ENCODE measurements at regions not wholly inside any gene's neighbourhood (a gene's known extent, or its start where the extent isn't known, plus 50 kb on each side); places are given as distances from the start of the nearest gene placed in this dataset.

DNA sequence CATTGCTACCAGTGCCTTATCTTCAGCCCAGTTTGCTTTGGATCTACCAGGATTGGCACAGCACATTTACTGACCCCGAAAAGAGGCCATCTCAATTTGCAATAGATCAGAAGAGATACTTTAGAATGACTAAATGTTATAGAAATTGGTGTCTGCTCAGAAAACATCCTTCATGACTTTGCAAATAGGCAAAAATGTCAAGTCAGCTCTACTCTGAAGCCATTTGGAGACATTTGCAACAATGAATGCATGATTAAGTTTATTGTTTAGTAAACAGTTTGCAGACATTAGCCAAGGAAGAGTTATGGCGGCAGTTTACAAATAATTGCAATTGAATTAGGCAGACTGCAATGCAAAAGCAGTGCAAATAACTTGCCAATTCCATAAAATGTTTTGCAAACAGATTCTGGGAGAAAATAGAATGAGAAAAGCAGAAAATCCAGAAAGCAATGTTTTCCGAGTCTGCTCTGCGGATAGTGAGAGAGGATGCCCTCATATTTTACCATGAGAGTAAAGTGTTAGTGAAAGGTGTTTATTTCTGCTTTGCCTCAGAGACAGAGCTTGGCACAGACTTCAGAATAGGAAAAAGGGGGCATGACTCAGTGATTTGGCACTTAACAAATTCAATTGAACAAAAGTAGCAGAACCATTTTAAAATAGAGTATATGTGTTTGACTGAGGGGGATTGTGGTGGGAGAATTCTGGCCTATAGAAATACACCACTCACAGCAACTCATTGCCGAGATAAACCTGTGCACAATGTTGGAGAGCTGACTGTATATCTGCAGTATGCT, 334.9 kb upstream of the NR2F2 start:
- Histone ChIP-seq H3K9me1 (ENCODE audit: control insufficient read depth, extremely low read depth, insufficient read depth, low read length) (no peaks in the 10 kb centered on the region), H3K27ac (ENCODE audit: control insufficient read depth, insufficient read depth, low read length) (no peak overlapping the region), H3K27me3 (ENCODE audit: control insufficient read depth, extremely low read depth, insufficient read depth, low read length) (no peaks in the 10 kb centered on the region), H2AFZ (ENCODE audit: control insufficient read depth, low read length) (no peak overlapping the region), H3K4me3 (ENCODE audit: control insufficient read depth in 2 of 3, extremely low read depth in 1 of 3, insufficient read depth in 2 of 3, low read depth in 1 of 3, low read length in 3 of 3) (no peak overlapping the region), H3K9me3 (ENCODE audit: control insufficient read depth, low read depth, low read length) (no peaks in the 10 kb centered on the region), H3K36me3 (ENCODE audit: control insufficient read depth in 2 of 2, extremely low read depth in 1 of 2, insufficient read depth in 2 of 2, low read length in 2 of 2) (no peaks in the 10 kb centered on the region), H3K4me1 (ENCODE audit: control insufficient read depth, extremely low read depth, insufficient read depth, low read length) (peaks cover 4% of the 10 kb centered on the region), H3K4me2 (ENCODE audit: control insufficient read depth, extremely low read depth, insufficient read depth, low read depth, low read length) (no peak overlapping the region), H3K79me2 (ENCODE audit: control insufficient read depth, insufficient read depth, low read length) (no peaks in the 10 kb centered on the region), H4K20me1 (ENCODE audit: control insufficient read depth, extremely low read depth, insufficient read depth, low read length) (no peaks in the 10 kb centered on the region), H3K9ac (ENCODE audit: control insufficient read depth, extremely low read depth, insufficient read depth, low read length) (no peak overlapping the region)
- dilution Hi-C loops (cut with MboI; ENCODE audit: extremely low pct_ligation_motif_present, low sequenced_read_pairs): no loop called here
- no peak for TF ChIP-seq EZH2 (IDR thresholded peaks at IDR 0.05; ENCODE audit: low read length)
- TF ChIP-seq, protein P1, sequence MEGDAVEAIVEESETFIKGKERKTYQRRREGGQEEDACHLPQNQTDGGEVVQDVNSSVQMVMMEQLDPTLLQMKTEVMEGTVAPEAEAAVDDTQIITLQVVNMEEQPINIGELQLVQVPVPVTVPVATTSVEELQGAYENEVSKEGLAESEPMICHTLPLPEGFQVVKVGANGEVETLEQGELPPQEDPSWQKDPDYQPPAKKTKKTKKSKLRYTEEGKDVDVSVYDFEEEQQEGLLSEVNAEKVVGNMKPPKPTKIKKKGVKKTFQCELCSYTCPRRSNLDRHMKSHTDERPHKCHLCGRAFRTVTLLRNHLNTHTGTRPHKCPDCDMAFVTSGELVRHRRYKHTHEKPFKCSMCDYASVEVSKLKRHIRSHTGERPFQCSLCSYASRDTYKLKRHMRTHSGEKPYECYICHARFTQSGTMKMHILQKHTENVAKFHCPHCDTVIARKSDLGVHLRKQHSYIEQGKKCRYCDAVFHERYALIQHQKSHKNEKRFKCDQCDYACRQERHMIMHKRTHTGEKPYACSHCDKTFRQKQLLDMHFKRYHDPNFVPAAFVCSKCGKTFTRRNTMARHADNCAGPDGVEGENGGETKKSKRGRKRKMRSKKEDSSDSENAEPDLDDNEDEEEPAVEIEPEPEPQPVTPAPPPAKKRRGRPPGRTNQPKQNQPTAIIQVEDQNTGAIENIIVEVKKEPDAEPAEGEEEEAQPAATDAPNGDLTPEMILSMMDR (optimal IDR thresholded peaks at IDR 0.05 in 1 of 3, IDR thresholded peaks at IDR 0.05 in 1 of 3, conservative IDR thresholded peaks at IDR 0.05 in 1 of 3; ENCODE audit: extremely low read depth in 1 of 3, insufficient read depth in 2 of 3, low read length in 3 of 3): no peak
- FAIRE-seq: no peak
- no peak for DNase-seq (ENCODE audit: low read depth, low spot score)

DNA sequence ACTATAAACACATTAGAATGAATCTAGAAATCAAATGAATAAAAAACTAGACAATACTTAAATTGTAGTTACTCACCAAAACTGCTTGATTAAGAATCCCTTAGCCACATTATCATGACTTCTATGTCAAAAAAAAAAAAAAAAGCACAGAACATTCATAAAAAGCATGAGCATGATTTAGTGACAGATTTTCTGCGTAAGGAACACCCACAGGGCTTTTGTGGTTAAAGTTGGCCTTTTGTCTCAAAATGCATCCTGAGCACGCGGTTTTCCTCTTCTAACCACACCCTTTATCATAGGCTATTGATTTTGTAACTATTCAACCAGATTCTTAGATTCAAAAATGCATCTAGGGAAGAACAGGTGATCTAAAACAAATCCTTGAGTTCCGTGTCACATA, 334.0 kb upstream of the NR2F2 start:
- DNase-seq (ENCODE audit: low read depth, low spot score) (no peak), FAIRE-seq (no peak)
- dilution Hi-C loops (cut with MboI; ENCODE audit: extremely low pct_ligation_motif_present, low sequenced_read_pairs): no loop called here
- Histone ChIP-seq H3K36me3 (ENCODE audit: control insufficient read depth in 2 of 2, extremely low read depth in 1 of 2, insufficient read depth in 2 of 2, low read length in 2 of 2) (no peaks in the 10 kb centered on the region), H3K79me2 (ENCODE audit: control insufficient read depth, insufficient read depth, low read length) (no peaks in the 10 kb centered on the region), H3K9me3 (ENCODE audit: control insufficient read depth, low read depth, low read length) (no peaks in the 10 kb centered on the region), H3K9ac (ENCODE audit: control insufficient read depth, extremely low read depth, insufficient read depth, low read length) (no peak overlapping the region), H3K9me1 (ENCODE audit: control insufficient read depth, extremely low read depth, insufficient read depth, low read length) (no peaks in the 10 kb centered on the region), H3K4me2 (ENCODE audit: control insufficient read depth, extremely low read depth, insufficient read depth, low read depth, low read length) (no peak overlapping the region), H3K4me1 (ENCODE audit: control insufficient read depth, extremely low read depth, insufficient read depth, low read length) (peaks cover 4% of the 10 kb centered on the region), H3K27me3 (ENCODE audit: control insufficient read depth, extremely low read depth, insufficient read depth, low read length) (no peaks in the 10 kb centered on the region), H3K4me3 (ENCODE audit: control insufficient read depth in 2 of 3, extremely low read depth in 1 of 3, insufficient read depth in 2 of 3, low read depth in 1 of 3, low read length in 3 of 3) (no peak overlapping the region), H3K27ac (ENCODE audit: control insufficient read depth, insufficient read depth, low read length) (no peak overlapping the region), H2AFZ (ENCODE audit: control insufficient read depth, low read length) (no peak overlapping the region), H4K20me1 (ENCODE audit: control insufficient read depth, extremely low read depth, insufficient read depth, low read length) (no peaks in the 10 kb centered on the region)
- no peak for TF ChIP-seq EZH2 (IDR thresholded peaks at IDR 0.05; ENCODE audit: low read length)
- TF ChIP-seq, protein P1 (optimal IDR thresholded peaks at IDR 0.05 in 1 of 3, IDR thresholded peaks at IDR 0.05 in 1 of 3, conservative IDR thresholded peaks at IDR 0.05 in 1 of 3; ENCODE audit: extremely low read depth in 1 of 3, insufficient read depth in 2 of 3, low read length in 3 of 3): no peak

Data from keratinocyte (primary cell).